ENCODE measurements at regions not wholly inside any gene's neighbourhood (a gene's known extent, or its start where the extent isn't known, plus 50 kb on each side); places are given as distances from the start of the nearest gene placed in this dataset.

- DNase-seq = no peak
Observed at GRCh38 chr1:59007820-59008598, 224.2 kb upstream of the JUN start.

- no peak for DNase-seq
Observed at GRCh38 chr1:59008599-59009347, 224.9 kb upstream of the JUN start.

GRCh38 chr1:59011663-59012062 lies 227.8 kb upstream of the JUN start:
- no peak for DNase-seq

- DNase-seq = no peak
Observed at GRCh38 chr1:59012378-59012777, 228.5 kb upstream of the JUN start.

- DNase-seq = no peak
Observed at GRCh38 chr1:59013276-59013927, 229.6 kb upstream of the JUN start.

GRCh38 chr1:59013928-59014279 lies 230.1 kb upstream of the JUN start:
- no peak for DNase-seq

- no peak for DNase-seq
Observed at GRCh38 chr1:59014827-59015226, 231.0 kb upstream of the JUN start.

GRCh38 chr1:59015708-59016107 lies 231.9 kb upstream of the JUN start:
- no peak for DNase-seq

GRCh38 chr1:59016390-59016789 lies 232.5 kb upstream of the JUN start:
- no peak for DNase-seq

- no peak for DNase-seq
Observed at GRCh38 chr1:59017501-59018231, 233.8 kb upstream of the JUN start.

- DNase-seq = no peak
Observed at GRCh38 chr1:59018446-59018845, 234.6 kb upstream of the JUN start.

- DNase-seq = no peak
Observed at GRCh38 chr1:59018860-59019259, 235.0 kb upstream of the JUN start.

GRCh38 chr1:59020151-59020997 lies 236.5 kb upstream of the JUN start:
- no peak for DNase-seq

- DNase-seq = no peak
Observed at GRCh38 chr1:59022199-59022598, 238.4 kb upstream of the JUN start.

GRCh38 chr1:59022799-59023198 lies 239.0 kb upstream of the JUN start:
- DNase-seq = no peak

GRCh38 chr1:59025201-59025600 lies 241.4 kb upstream of the JUN start:
- no peak for DNase-seq

GRCh38 chr1:59025898-59026426 lies 242.1 kb upstream of the JUN start:
- no peak for DNase-seq

GRCh38 chr1:59026472-59026948 lies 242.7 kb upstream of the JUN start:
- DNase-seq = no peak

GRCh38 chr1:59027177-59027576 lies 243.3 kb upstream of the JUN start:
- no peak for DNase-seq

- DNase-seq = no peak
Observed at GRCh38 chr1:59028048-59028447, 244.2 kb upstream of the JUN start.

- no peak for DNase-seq
Observed at GRCh38 chr1:59029411-59030167, 245.7 kb upstream of the JUN start.
